ENCODE measurements at regions not wholly inside any gene's neighbourhood (a gene's known extent, or its start where the extent isn't known, plus 50 kb on each side); places are given as distances from the start of the nearest gene placed in this dataset.

DNA sequence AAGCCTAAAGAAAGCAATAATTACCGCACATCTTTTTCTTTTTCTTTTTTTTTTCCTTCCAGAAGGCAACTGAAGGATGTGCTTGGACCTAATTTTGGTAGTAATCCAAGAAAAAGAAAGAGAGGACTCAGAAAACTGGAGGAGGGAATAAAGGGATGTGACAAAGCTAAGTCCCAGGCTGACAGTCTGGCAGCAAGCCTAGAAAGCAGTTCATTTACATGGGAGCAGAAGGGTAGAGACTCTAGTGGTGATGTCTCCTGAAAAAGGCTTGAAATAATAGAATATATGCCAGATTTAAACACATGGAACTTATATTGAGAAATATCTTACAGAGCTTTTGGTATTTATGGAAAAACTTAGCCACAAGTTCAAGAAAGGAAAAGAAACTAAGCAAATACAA lies 101.0 kb upstream of the SHISA6 start:
- no peak overlapping the region for H3K4me3 ChIP-seq
- no peaks in the 10 kb centered on the region for H3K36me3 ChIP-seq (ENCODE audit: insufficient read depth in 1 of 2, low read depth in 1 of 2)
- DNase-seq = no peak
- peaks cover 0 to 7% (median 0%) of the 10 kb centered on the region in 3 donors for H3K27me3 ChIP-seq (ENCODE audit: insufficient read depth in 3 of 3, low read length in 2 of 3)
- H3K27ac ChIP-seq = no peak overlapping the region
- TF ChIP-seq, protein P1, sequence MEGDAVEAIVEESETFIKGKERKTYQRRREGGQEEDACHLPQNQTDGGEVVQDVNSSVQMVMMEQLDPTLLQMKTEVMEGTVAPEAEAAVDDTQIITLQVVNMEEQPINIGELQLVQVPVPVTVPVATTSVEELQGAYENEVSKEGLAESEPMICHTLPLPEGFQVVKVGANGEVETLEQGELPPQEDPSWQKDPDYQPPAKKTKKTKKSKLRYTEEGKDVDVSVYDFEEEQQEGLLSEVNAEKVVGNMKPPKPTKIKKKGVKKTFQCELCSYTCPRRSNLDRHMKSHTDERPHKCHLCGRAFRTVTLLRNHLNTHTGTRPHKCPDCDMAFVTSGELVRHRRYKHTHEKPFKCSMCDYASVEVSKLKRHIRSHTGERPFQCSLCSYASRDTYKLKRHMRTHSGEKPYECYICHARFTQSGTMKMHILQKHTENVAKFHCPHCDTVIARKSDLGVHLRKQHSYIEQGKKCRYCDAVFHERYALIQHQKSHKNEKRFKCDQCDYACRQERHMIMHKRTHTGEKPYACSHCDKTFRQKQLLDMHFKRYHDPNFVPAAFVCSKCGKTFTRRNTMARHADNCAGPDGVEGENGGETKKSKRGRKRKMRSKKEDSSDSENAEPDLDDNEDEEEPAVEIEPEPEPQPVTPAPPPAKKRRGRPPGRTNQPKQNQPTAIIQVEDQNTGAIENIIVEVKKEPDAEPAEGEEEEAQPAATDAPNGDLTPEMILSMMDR (IDR thresholded peaks at IDR 0.05) = no peak
- intact Hi-C loops (cut with DNase I) = loop anchor here in 1 of 2 donors (5.0 kb wide), 1 partner anchor 263 kb away; no protein-coding TSS in a partner anchor
- WGBS, 3 donors = 39 to 45% (median 40%) methylated on average over 1 of the region's 1 CpG
- no peaks in the 10 kb centered on the region for H3K4me1 ChIP-seq
- H3K9me3 ChIP-seq = no peaks in the 10 kb centered on the region
- ATAC-seq = no peak

DNA sequence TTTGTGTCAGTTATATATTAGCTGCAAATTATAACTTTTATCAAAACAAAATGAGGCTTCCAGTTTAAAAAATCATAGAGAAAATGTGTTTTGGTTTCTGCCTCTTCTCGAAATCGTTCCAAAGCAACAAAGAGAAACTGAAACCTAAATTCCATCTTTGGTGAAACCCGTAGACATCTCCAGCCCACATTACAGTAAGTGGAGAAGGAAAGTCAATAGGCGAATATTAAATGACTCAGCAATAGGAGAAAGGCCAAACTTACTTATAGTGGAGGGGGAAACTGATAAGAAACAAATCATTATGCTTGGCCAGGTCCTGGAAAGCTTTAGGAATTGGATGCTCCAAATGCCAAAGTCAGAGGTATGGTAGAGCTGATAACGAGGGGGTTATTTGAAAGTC lies 103.0 kb upstream of the SHISA6 start:
- TF ChIP-seq, protein P1 (IDR thresholded peaks at IDR 0.05) = no peak
- WGBS, 3 donors = 55 to 60% (median 57%) methylated on average over 5 of the region's 5 CpGs
- ATAC-seq = no peak
- intact Hi-C loops (cut with DNase I) = no loop called here
- Histone ChIP-seq H3K4me3 (no peak overlapping the region), H3K9me3 (no peaks in the 10 kb centered on the region), H3K27me3 (ENCODE audit: insufficient read depth in 3 of 3, low read length in 2 of 3) (peaks cover 0 to 7% (median 0%) of the 10 kb centered on the region in 3 donors), H3K36me3 (ENCODE audit: insufficient read depth in 1 of 2, low read depth in 1 of 2) (no peaks in the 10 kb centered on the region), H3K4me1 (no peaks in the 10 kb centered on the region), H3K27ac (no peak overlapping the region)
- no peak for DNase-seq

DNA sequence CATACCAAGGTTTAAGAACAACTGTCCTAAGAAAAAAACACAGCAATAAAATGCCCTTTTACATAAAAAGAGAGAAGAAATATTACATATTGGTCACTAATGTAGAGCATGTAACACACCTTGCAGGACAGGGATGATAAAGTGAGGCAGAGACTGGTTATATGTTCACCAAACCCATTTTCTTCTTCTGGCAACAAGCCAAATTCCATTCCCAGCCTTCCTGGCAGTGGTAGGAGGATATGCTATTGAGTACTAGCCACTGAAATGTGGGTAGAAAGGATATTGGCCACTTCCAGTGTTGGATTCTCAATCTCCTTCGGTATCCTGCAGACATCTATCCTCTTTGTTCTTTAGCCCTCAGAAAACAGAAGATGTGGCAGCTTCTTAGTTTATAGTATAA lies 105.2 kb upstream of the SHISA6 start:
- no peaks in the 10 kb centered on the region for H3K36me3 ChIP-seq (ENCODE audit: insufficient read depth in 1 of 2, low read depth in 1 of 2)
- no peaks in the 10 kb centered on the region for H3K4me1 ChIP-seq
- peaks cover 0 to 7% (median 0%) of the 10 kb centered on the region in 3 donors for H3K27me3 ChIP-seq (ENCODE audit: insufficient read depth in 3 of 3, low read length in 2 of 3)
- H3K4me3 ChIP-seq = no peak overlapping the region
- WGBS, 3 donors = 80 to 91% (median 89%) methylated on average over 1 of the region's 1 CpG
- TF ChIP-seq, protein P1 (IDR thresholded peaks at IDR 0.05) = no peak
- no peak overlapping the region for H3K27ac ChIP-seq
- ATAC-seq (no peak), DNase-seq (no peak)
- intact Hi-C loops (cut with DNase I) = no loop called here
- no peaks in the 10 kb centered on the region for H3K9me3 ChIP-seq

DNA sequence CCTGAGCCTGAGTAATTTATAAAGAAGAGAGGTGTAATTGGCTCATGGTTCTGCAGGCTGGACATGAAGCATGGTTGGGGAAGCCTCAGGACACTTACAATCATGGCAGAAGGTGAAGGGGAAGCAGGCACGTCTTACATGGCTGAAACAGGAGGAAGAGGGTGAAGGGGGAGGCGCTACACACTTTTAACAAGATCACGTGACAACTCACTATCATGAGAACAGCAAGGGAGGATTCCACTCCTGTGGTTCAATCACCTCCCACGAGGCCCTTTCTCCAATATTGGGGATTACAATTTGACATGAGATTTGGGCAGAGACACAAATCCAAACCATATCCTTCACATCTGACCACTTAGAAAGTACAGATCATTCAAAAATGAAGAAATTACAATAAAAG lies 110.6 kb upstream of the SHISA6 start:
- H3K27ac ChIP-seq = no peak overlapping the region
- no peaks in the 10 kb centered on the region for H3K9me3 ChIP-seq
- TF ChIP-seq, protein P1 (IDR thresholded peaks at IDR 0.05) = no peak
- H3K4me1 ChIP-seq = no peaks in the 10 kb centered on the region
- DNase-seq = no peak
- no peak overlapping the region for H3K4me3 ChIP-seq
- WGBS, 3 donors = 53 to 58% (median 56%) methylated on average over 4 of the region's 4 CpGs
- H3K36me3 ChIP-seq (ENCODE audit: insufficient read depth in 1 of 2, low read depth in 1 of 2) = no peaks in the 10 kb centered on the region
- intact Hi-C loops (cut with DNase I) = no loop called here
- no peak for ATAC-seq
- H3K27me3 ChIP-seq (ENCODE audit: insufficient read depth in 3 of 3, low read length in 2 of 3) = no peaks in the 10 kb centered on the region

DNA sequence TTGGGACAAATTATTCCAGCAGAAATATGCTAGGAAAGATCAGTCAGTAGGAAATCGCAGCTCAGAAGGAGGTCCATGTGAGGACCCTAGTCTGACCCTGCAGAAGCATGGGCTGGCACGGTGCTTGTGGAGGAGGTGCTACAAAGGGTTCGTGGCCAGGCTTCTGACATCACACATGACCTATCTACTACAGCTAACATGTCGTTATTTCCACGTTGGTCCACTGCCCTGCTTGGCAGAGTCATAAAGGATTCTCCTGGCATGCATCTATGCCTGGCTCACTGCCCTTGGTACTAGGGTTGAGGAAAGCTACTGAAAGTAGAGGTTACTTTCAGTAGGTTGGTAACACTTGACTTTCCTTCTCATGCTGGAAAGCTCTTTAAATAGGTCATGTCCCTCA lies 118.1 kb upstream of the SHISA6 start:
- Histone ChIP-seq H3K4me3 (no peak overlapping the region), H3K27me3 (ENCODE audit: insufficient read depth in 3 of 3, low read length in 2 of 3) (no peaks in the 10 kb centered on the region), H3K9me3 (no peaks in the 10 kb centered on the region), H3K27ac (no peak overlapping the region), H3K4me1 (no peaks in the 10 kb centered on the region), H3K36me3 (ENCODE audit: insufficient read depth in 1 of 2, low read depth in 1 of 2) (no peaks in the 10 kb centered on the region)
- intact Hi-C loops (cut with DNase I) = no loop called here
- TF ChIP-seq, protein P1 (IDR thresholded peaks at IDR 0.05) = no peak
- DNase-seq (peak in 1 of 2 donors; percentile 20), ATAC-seq (no peak)
- 14 to 33% (median 26%) methylated on average over 5 of the region's 5 CpGs for WGBS, 3 donors
